Esophagus squamous epithelium (tissue), 4 donors: ENCODE measurements at regions not wholly inside any gene's neighbourhood (a gene's known extent, or its start where the extent isn't known, plus 50 kb on each side); places are given as distances from the start of the nearest gene placed in this dataset.

Source experiments
- CTCF ChIP-seq, 6 experiments: fragments of 450-650 bp in 4 of 6; fragments of 200-600 bp in 2 of 6; sonication (generic) in 2 of 6; IDR thresholded peaks; one replicate each; pipeline ENCODE4 v1.5.1; 2016 to 2019; ENCODE audit warnings: antibody characterized with exemption in 6 of 6, mild to moderate bottlenecking in 4 of 6, moderate library complexity in 4 of 6
- POLR2A ChIP-seq, 4 donors: fragments of 450-650 bp; IDR thresholded peaks; one replicate each; pipeline ENCODE4 v1.6.1; 2017; ENCODE audit warnings: antibody characterized with exemption in 4 of 4, mild to moderate bottlenecking in 4 of 4, moderate library complexity in 3 of 4

- TF ChIP-seq CTCF (IDR thresholded peaks at IDR 0.05) = no peak
- TF ChIP-seq POLR2A (IDR thresholded peaks at IDR 0.05) = no peak
Measured at GRCh38 chr18:52060607-52061304, 279.2 kb upstream of the DCC start.
